Ishikawa (cell line): ENCODE measurements at regions not wholly inside any gene's neighbourhood (a gene's known extent, or its start where the extent isn't known, plus 50 kb on each side); places are given as distances from the start of the nearest gene placed in this dataset.

Source experiments
- CEBPB ChIP-seq: IDR thresholded peaks from 2 replicates; pipeline ENCODE4 v1.6.1; 2012
- EGR1 ChIP-seq: IDR thresholded peaks from 2 replicates; pipeline ENCODE4 v1.6.1; 2012
- RAD21 ChIP-seq: IDR thresholded peaks from 2 replicates; pipeline ENCODE4 v1.6.1; 2012; ENCODE audit warnings: low read depth
- REST ChIP-seq: IDR thresholded peaks from 2 replicates; pipeline ENCODE4 v1.6.1; 2012; ENCODE audit warnings: low read depth, mild to moderate bottlenecking

- TF ChIP-seq EGR1: no peak
- no peak for TF ChIP-seq RAD21
- TF ChIP-seq REST: no peak
- no peak for TF ChIP-seq CEBPB
These were observed 703.2 kb upstream of the STXBP6 start for GRCh38 chr14:25753130-25753529.
